ENCODE measurements at regions not wholly inside any gene's neighbourhood (a gene's known extent, or its start where the extent isn't known, plus 50 kb on each side); places are given as distances from the start of the nearest gene placed in this dataset.

DNA sequence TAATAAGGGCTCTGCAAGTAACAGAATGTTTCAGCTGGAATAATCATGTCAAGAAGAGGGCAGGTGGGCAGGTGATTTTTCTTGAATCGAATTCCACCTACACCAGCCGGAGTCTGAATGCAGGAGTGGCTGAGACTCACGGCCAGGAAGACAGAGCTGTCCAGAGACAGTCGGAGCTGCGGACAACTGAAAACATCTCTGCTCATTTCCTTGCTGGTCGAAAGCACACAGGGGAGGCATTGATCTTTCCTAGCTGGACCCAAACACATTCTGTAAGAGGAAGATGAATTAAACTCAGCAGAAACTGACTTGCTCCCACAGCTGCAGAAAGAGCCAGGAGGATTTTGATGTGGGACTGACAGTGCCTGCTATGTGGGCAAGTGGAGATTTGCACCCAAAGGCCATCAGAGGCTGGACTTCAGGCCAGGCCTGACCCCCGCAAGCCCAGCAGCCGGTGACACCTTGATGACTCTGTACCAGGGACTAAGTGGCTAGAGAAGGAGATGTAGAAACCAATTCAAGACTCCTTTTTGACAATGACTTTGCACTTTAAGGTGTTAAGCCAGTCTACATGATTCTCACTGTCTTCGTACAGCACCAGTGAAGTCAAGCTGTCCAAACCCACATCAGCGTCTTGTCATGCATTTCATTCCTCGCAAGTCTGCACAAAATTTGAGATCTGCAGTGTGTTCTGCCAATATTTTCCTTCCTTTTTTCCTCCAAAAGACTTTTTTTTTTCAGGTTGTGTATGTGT is 169.4 kb downstream of the TEX36 start:
- no peak for DNase-seq (ENCODE audit: low spot score)

DNA sequence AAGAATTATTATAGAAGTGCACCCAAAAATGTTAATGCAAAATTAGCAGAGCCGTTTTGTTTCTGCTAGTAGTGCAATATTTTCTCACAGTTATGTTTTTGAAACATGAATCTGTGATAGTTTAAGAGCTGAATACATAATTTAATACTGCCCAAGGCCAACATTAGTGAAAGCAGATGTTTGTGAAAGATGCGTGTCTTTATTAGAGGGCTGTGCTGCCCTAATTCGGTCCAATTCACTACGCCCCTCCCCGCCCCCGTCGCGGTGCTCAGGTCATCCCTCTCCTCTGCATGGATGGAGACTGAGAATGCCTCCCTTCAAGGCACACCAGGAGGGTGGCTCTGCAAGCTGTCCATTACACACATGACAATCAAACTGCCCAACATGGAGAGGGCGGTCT is 172.0 kb downstream of the TEX36 start:
- DNase-seq (ENCODE audit: low spot score) = no peak

DNA sequence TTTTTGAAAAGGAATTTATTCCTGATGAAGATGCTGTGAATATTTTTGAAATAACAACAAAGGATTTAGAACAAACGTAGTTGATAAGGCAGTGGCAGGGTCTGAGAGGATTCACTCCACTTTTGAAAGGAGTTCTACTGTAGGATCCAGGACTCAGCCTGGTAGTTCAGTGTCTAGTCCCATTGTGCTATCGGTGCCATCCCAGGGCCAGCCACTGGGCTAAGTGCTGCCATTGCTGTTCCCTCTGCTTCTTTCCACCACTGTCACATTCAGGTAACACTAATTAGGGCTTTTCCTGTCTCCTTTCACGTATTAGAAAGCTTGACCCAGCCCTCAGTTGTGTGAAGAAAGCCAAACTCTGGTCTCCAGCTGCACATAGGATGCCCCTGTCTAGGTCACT is 177.3 kb downstream of the TEX36 start:
- no peak for DNase-seq (ENCODE audit: low spot score)

DNA sequence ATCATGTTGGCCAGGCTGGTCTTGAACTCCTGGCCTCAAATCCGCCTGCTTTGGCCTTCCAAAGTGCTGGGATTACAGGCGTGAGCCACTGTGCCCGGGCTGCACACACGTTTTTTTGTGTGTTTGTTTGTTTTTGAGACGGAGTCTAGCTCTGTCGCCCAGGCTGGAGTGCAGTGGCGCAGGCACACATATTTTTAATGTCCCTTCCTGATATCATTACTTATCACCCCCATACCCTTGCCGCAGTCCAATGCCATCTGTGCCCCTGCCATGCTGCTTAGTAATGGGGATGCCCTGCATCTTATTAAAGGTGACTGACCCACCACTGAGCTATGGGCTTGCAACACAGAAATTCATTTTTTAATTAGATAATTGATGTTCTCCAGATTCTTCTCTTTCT is 180.7 kb downstream of the TEX36 start:
- DNase-seq (ENCODE audit: low spot score) = no peak

DNA sequence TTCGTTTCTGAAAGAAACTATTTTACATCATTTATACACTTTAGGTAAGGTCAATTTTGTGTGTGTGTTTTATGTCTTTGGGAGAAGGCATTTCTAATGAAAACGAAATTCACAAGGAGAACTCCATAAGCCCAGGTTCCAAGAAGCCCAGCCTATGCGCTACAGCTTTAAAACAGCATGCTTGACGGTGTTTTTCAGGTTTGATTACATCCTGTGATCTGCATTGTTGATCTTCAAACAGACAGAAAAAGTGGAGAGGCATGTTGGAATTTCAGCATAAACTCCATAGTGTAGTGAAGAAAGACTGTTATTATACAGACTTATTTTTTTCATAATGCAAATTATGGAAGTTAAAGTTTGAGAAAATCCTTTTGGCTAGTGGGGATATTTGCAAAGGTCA is 187.6 kb downstream of the TEX36 start:
- DNase-seq (ENCODE audit: low spot score) = no peak

DNA sequence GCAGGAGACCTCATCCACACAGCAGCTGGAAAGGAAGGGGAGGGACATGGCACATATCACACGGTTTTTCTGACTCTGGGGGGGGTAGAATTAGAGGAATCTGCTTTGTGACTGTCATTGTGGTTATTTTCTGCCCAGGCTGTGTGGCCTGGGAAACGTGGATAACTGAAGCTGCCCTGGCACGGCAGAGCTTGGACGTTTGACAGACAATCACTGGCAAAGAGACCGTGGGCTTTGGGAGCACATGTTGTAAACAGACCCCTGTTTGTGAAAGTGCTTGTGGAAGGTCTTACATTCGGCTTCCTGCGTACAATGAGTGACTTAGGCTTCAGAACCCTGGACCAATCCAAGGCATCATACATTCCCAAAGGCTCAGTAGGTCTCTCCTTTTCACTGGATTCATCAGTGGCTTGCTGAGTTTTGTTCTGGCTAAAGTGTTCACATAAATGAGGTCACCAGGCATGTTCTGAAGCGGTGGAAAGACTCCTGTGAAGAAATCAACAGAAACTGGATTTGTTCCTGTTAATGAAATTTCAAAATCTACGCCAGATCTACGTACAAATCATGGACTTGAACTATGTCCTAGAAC is 188.2 kb downstream of the TEX36 start:
- DNase-seq (ENCODE audit: low spot score) = no peak

DNA sequence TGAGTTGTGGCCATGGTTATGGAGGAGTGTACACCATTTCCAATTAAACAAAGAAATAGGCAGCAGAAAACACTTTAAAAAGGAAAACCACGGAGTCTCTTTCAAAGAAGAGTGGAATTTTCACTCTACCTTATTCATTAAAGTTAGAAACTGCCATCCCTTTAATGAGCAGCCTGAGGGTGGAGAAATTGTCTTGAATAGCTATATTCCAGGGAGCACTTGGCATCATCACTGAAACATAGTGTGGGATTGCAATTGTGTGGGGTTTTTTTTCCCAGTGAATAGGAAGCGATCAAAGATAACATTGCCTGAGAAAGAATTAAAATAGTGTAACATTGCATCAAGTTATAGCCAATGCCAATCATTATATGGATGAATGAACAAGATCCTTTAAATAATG is 191.6 kb downstream of the TEX36 start:
- DNase-seq (ENCODE audit: low spot score) = no peak

DNA sequence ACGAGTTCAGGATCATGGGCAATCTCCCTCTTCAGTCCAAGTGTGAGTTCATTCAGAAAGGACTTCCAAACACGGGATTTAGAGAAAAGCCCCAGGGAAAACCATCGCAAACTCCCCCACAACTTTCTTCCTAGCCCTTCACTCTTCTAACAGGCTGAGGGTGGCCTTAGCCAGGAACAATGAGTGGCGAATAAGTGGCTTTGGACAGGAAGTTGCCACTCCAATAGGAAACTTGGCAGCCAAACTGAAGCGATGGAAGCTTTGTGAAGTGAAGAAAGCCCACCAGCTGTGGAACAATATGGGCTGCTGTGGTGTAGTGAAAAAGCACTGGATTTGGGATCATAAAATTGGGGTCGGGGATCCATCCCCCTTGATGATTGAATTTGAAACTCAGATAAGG is 193.2 kb downstream of the TEX36 start:
- DNase-seq (ENCODE audit: low spot score) = no peak

DNA sequence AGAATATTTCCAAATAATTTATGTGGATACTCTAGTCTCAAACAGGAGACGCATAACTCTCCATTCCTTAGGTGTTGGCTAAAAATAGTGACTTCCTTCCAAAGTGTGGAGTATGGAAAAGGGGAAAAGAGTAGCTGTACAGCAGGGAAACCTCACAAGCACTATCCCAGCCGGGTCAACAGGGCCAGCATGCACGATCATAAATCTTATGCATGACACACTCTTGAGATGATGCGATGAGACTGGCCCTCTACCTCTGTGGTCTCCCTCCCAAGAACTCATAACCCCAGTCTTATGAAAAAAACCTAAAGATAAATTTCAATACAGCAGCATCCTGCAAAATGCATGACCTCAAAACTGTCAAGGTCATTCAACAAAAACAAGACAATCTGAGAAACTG is 197.3 kb downstream of the TEX36 start:
- no peak for DNase-seq (ENCODE audit: low spot score)

DNA sequence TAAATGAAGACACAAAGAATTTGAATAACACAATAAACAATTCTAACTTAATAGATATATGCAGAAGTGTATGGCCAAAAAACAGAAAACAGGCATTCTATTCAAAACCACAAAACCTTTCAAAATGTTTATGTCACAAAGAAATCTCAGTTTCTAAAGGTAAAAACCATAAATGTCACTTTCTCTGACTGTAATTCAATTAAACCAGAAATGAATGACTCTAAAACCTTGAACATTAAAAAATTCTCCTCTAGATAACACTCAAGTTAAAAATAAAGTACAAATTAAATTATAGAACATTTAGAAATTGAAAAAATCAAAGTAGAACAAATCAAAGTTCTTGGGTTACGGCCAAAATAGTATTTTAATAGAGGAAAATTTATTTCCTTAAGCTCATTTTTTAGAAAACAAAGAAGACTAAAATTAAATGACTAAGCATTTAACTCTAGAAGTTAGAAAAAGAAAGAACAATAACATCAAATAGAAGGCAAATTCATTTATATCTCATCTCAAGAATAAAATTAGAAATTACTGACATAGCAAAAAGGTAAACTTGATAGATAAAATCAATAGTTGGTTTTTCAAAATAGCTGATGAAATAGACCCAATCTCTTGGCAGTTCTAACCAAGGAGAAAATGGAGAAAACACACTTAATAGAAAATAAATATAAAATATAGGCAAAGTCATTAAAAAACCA is 198.8 kb downstream of the TEX36 start:
- no peak for DNase-seq (ENCODE audit: low spot score)

DNA sequence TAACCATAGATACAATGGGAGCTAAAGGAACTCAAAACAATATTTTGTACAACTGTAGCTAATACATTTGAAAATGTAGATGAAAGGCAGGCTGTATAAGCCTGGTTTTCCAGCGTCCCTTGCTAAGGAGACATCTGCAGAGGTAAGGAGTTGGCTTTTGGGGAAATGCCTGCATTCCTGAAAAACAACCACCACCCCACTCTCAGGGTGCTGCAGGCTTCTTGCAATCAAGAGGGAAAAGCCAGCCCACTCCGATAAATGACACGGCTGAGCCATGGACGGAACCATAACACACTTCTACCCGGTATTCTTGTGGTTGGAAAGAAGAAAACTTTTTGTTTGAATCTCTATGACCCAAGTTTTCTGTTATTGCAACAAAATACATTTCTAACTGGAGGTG is 200.3 kb downstream of the TEX36 start:
- no peak for DNase-seq (ENCODE audit: low spot score)

DNA sequence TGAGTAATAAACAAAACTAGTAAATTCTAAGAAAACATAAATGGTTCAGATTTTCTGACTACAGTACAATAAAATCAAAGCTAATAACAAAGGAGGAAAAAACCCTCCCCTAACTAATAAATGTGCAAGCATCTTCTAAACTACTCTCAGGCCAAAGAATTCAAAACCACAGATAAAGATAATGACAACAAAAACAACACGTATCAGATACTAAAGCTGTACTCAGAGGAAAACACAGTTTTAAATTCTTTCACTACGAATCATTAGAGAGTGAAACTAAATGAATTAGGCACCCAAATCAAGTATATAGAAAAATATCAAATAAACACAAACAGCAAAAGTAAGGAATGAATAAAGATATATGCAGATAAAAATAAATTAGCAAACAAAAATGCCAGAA is 200.9 kb downstream of the TEX36 start:
- no peak for DNase-seq (ENCODE audit: low spot score)

DNA sequence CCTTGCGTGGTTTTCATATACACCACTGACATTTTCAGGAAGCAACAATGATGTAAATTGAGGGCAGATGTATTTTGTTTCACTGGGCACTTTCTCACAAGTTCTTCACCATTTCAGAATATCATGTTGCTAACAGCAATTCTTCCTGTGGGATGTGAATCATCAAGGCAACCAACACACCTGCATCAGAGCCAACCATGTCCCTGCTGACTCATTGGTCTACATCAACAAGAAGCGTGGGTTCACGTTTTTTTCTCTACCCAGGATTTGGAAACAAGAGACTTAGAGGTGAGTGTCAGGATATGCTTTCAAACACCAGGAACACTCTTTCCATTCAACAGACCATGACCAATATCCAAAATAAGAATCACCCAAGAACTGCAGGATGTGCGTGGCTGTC is 203.9 kb downstream of the TEX36 start:
- no peak for DNase-seq (ENCODE audit: low spot score)

DNA sequence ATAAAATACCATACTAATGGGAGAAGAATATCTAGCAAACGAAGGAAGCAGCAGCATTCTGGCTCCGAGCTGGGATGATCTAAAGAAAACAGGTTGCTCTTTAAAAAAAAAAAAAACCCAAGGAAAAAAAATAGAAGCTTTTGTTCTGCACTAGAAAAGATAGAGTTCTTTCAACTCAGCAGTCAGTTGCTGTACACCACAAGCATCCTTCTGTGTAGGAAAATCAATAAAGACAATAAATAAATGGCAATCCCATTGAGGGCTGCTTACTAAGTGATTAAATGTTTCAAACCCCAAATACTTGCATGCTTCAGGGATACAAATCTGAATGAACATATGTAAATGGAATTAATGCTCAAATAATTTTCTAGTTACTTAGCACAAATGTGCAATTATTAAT is 207.1 kb downstream of the TEX36 start:
- DNase-seq (ENCODE audit: low spot score) = no peak

DNA sequence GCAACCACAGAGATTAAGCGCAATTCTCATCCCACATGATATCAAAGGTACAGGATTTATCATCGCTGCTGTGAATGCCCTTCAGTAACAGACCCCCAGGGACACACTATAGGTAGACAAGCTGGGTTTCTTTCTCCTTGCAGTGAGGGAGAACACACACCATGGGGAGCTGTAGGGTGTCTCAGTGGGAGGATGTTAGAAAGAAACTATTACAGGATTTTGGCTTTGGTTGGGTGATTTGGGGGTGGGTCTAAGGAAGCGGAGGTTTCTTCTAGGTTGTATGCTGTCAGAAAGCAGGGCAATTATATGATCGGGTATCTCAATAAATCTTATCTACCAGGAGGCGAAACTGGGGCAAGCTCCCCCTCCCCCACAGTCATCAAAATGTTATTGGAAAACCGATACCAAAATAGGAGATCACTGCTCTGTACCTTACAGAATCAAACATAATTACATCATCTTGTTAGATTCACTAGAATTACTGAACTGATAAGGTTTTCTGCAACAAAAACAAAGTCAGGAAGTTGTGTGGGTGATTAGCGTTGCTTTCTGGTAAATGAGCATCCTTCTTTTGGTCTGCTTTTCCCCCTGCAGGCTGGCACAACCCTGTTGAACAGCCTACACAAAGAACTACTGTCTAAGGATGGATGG is 209.7 kb downstream of the TEX36 start:
- no peak for DNase-seq (ENCODE audit: low spot score)

DNA sequence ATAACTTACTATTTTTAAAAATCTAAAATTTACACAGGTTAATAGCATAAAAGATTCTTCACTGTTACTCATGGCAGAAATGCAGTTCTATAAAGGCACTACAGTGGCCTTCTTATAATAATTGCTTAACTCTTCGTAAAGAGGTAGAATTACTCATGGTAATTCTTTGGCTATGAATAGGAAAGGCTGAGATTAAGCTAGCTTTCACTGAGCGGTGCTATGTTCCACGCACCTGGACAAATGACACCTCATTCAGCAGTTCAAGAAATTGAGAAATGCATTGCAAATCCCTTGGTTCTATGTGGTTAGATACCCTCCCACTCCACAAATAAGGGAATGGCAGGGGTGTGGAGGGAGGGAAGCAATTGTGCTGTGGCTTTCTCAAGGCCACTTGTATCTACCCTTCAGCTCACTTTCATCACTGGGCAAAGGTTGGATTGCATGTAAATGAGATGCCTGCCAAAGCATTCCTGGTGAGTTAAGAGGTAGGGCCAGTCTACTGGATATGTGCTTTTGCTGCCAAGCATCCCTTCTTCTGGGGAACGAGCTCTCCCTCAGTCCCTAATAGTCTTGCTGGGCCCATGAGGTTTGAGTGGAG is 210.9 kb downstream of the TEX36 start:
- DNase-seq (ENCODE audit: low spot score) = no peak

DNA sequence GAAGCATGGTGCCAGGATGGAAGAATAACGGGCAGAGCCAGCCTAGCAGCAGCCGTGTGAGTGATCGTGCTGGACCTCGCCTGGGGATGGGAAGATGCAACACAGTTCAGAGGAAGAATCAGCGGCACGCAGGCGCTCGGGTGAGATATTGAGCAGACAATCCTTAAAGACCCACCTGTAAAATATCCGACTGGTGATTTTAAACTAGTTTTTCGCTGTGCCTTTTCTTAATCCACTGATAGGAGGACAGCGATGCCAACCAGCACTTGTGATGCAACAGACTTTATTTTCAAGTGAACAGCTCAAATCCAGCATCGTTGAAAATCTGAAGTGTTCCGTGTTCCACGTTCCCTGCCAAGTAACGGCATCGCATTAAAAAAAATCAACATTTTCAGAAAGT is 214.7 kb downstream of the TEX36 start:
- DNase-seq (ENCODE audit: low spot score) = no peak

DNA sequence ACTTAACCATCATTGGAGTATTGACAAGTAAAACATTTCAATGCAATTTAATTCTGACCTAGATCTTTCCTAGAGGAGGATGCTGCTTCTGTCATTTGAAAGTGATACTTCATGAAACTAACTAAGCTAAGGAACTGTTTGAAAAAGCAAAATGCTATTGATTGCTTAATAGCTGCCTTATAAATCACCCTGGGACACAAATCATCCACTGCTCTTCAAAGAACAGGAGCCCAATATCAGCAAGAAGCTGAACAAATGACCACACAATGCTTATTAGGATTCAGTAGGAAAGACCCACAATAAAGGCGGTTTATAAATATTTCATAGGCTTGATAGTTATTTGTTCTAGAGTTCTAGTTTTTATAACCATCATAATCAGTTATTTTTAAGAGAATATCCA is 216.3 kb downstream of the TEX36 start:
- no peak for DNase-seq (ENCODE audit: low spot score)

DNA sequence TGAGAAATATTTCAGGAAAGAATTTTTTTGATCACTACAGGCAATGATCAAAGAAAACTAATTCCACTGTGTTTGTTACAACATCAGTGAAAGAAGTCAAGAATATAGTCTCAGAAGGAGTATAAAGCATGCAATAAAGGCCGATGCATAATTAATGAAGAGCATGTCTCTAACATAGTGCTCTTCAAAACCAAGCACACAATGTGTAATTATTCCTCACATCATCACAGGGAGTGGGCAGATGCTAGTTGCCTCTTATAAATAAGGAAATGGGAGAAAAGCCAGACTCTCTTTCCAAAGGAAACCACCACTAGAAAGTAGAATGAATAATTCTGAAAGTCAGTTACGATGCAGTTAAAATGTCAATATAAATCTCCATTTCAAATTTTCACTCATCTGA is 220.1 kb downstream of the TEX36 start:
- no peak for DNase-seq (ENCODE audit: low spot score)

DNA sequence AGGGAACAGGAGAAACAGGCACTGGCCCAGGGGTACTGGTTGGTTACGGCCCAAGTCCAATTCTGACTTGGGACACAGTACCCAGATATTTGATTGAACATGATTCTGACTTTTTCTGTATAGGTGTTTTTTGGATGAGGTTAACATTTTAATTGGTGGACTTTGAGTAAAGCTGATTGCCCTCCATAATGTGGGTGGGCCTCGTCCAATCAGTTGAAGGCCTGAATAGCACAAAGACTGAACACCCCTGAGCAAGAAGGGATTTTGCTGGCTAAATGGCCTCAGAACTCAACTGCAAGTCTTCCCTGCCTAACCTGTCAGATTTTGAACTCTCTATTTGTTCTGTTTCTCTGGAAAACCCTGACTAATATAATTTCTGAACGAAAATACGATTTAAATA is 222.6 kb downstream of the TEX36 start:
- no peak for DNase-seq (ENCODE audit: low spot score)

DNA sequence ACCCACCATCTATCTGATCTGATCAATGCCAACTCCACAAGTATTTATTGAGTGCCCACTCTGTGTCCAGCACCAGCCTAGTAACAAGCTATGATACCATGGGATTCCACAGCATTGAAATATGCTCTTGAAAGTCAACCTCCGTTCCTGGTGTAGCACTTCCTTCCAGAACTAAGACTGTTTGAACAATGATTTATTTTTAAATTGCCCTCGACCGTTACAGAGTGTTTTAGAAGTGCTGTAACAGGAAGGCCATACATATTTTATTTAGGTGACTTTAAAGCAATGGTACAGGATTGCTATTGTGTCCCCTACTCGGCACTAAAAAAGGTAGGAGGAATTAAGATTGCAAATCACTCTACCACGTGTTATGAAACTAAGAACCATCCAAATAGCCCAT is 225.6 kb downstream of the TEX36 start:
- DNase-seq (ENCODE audit: low spot score) = no peak

DNA sequence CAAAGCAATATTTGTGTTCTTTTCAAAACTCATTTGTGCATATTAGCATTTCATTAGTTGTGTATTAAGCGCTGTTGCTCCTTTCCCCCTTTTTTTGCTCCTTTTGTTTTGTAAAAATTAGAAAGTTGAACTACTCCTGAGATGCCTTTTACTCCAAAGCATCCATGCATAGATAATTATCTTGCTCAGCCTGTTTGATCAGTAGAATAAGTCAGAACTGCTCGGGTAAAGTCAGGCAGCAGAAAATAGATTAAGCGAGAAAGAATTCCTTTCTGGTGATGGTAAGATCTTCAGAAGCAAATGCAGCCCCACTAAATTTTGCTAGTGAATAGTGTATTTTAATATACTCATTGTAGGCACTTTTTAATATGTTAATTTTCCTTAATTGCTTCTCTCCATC is 227.1 kb downstream of the TEX36 start:
- DNase-seq (ENCODE audit: low spot score) = no peak

DNA sequence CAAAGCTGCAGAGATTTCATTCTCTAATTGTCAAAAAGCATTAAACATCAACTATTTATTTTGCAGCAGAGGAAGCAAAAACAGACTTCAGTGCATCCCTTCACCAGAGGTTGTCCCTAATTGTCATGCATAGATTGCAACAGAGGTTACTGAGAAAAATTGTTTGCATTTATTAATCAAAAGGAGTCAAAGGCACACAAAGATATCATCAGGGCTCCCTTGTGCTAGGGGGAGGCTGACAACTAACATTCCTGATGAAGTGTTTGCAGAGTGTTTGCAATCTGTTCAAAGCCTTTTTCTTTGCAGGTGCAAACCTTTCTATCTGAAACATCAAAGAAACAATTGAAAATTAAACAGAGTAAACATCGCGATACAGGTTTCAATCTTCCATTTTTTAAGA is 227.5 kb downstream of the TEX36 start:
- no peak for DNase-seq (ENCODE audit: low spot score)
